ENCODE measurements at regions not wholly inside any gene's neighbourhood (a gene's known extent, or its start where the extent isn't known, plus 50 kb on each side); places are given as distances from the start of the nearest gene placed in this dataset.
"Not testable (repeated sequence)": the region's sequence is repeated elsewhere in the genome, so short reads cannot be mapped to it uniquely, and the experiment has no call there.

GRCh38 chr13:53110181-53110580 is 81.6 kb downstream of the OLFM4 start:
- intact Hi-C loops (cut with DNase I): no loop called here
- 69 to 81% (median 74%) methylated on average over 2 of the region's 2 CpGs for WGBS, 4 donors
- ATAC-seq (no peak), DNase-seq (no peak)
- Histone ChIP-seq H3K27ac (no peak overlapping the region), H3K27me3 (no peaks in the 10 kb centered on the region), H3K9me3 (no peaks in the 10 kb centered on the region), H3K4me3 (no peak overlapping the region), H3K36me3 (no peaks in the 10 kb centered on the region), H3K4me1 (no peaks in the 10 kb centered on the region)
- TF ChIP-seq CTCF (IDR thresholded peaks at IDR 0.05) (no peak), POLR2A (IDR thresholded peaks at IDR 0.05) (no peak)

GRCh38 chr13:53110614-53111013 is 82.0 kb downstream of the OLFM4 start:
- DNase-seq (no peak), ATAC-seq (no peak)
- H3K4me1 ChIP-seq: no peaks in the 10 kb centered on the region
- no peak overlapping the region for H3K4me3 ChIP-seq
- no peak for TF ChIP-seq CTCF (IDR thresholded peaks at IDR 0.05)
- TF ChIP-seq POLR2A (IDR thresholded peaks at IDR 0.05): no peak
- H3K27me3 ChIP-seq: no peaks in the 10 kb centered on the region
- WGBS, 4 donors: 64 to 78% (median 65%) methylated on average over 4 of the region's 4 CpGs
- intact Hi-C loops (cut with DNase I): no loop called here
- no peaks in the 10 kb centered on the region for H3K9me3 ChIP-seq
- no peak overlapping the region for H3K27ac ChIP-seq
- no peaks in the 10 kb centered on the region for H3K36me3 ChIP-seq

- intact Hi-C loops (cut with DNase I): no loop called here
- Histone ChIP-seq H3K4me1 (no peaks in the 10 kb centered on the region), H3K4me3 (no peak overlapping the region), H3K9me3 (peaks cover 0 to under 1% (median 0%) of the 10 kb centered on the region in 12 donors), H3K27ac (no peak overlapping the region), H3K27me3 (no peaks in the 10 kb centered on the region), H3K36me3 (no peaks in the 10 kb centered on the region)
- WGBS, 4 donors: 90 to 96% (median 95%) methylated on average over 2 of the region's 2 CpGs
- no peak for TF ChIP-seq POLR2A (IDR thresholded peaks at IDR 0.05)
- TF ChIP-seq CTCF (IDR thresholded peaks at IDR 0.05): no peak
- no peak for ATAC-seq
- DNase-seq: no peak
Measured at GRCh38 chr13:53112522-53112921, 83.9 kb downstream of the OLFM4 start.

- H3K4me3 ChIP-seq; H3K27ac ChIP-seq; H3K27me3 ChIP-seq; ATAC-seq; H3K4me1 ChIP-seq; DNase-seq; intact Hi-C loops (cut with DNase I); H3K36me3 ChIP-seq: not testable (repeated sequence)
- H3K9me3 ChIP-seq: peaks cover 0 to 17% (median 0%) of the 10 kb centered on the region in 12 donors
- WGBS, 4 donors: 0 to 61% (median 24%) methylated on average over 1 of the region's 1 CpG
Measured at GRCh38 chr13:53117048-53117447, 88.4 kb downstream of the OLFM4 start.

- no peaks in the 10 kb centered on the region for H3K27me3 ChIP-seq
- no peak for TF ChIP-seq CTCF (IDR thresholded peaks at IDR 0.05)
- 59 to 79% (median 65%) methylated on average over 1 of the region's 1 CpG for WGBS, 4 donors
- no peaks in the 10 kb centered on the region for H3K4me1 ChIP-seq
- H3K36me3 ChIP-seq: no peaks in the 10 kb centered on the region
- peaks cover 0 to 17% (median 0%) of the 10 kb centered on the region in 12 donors for H3K9me3 ChIP-seq
- no peak overlapping the region for H3K27ac ChIP-seq
- H3K4me3 ChIP-seq: no peak overlapping the region
- intact Hi-C loops (cut with DNase I): no loop called here
- ATAC-seq: no peak
- no peak for DNase-seq
Measured at GRCh38 chr13:53121131-53121773, 92.6 kb downstream of the OLFM4 start.
